Stimulated activated naive B cell treated with anti-CD40 and anti-IgM and Interleukin-4, amounts not matched to agents 10 μg/mL and 1 μg/mL and 100 μg/mL, for 72 hours (primary cell): ENCODE measurements at regions not wholly inside any gene's neighbourhood (a gene's known extent, or its start where the extent isn't known, plus 50 kb on each side); places are given as distances from the start of the nearest gene placed in this dataset.
"Not testable (repeated sequence)": the region's sequence is repeated elsewhere in the genome, so short reads cannot be mapped to it uniquely, and the experiment has no call there.

Experiments
- ATAC-seq, 2 donors: fragments of 150-1000 bp; cut with Tn5 transposase; replicated peaks; 2 replicates each; pipeline ENCODE4 v1.10.0; 2021; ENCODE audit warnings: moderate library complexity in 1 of 2
- DNase-seq: peaks from one replicate; pipeline ENCODE4 v3.0.0; 2021
- H3K27ac Mint-ChIP-seq: one replicate; pipeline ENCODE4 v1.8.0; 2022; ENCODE audit warnings: mild to moderate bottlenecking, mixed read lengths
- H3K27me3 Mint-ChIP-seq, 2 donors: one replicate each; pipeline ENCODE4 v1.8.0; 2022; ENCODE audit warnings: mixed read lengths in 2 of 2
- H3K36me3 Mint-ChIP-seq, 2 donors: one replicate each; pipeline ENCODE4 v1.8.0; 2022; ENCODE audit warnings: mixed read lengths in 2 of 2, mild to moderate bottlenecking in 1 of 2
- H3K4me1 Mint-ChIP-seq, 2 donors: one replicate each; pipeline ENCODE4 v1.8.0; 2022; ENCODE audit warnings: mixed read lengths in 2 of 2, mild to moderate bottlenecking in 1 of 2
- H3K4me3 Mint-ChIP-seq, 2 donors: one replicate each; pipeline ENCODE4 v1.8.0; 2022; ENCODE audit warnings: mild to moderate bottlenecking in 2 of 2, mixed read lengths in 2 of 2, moderate library complexity in 1 of 2
- H3K9me3 Mint-ChIP-seq, 2 donors: one replicate each; pipeline ENCODE4 v1.8.0; 2022; ENCODE audit warnings: mixed read lengths in 2 of 2, mild to moderate bottlenecking in 1 of 2

GRCh38 chr2:44071454-44072046 lies 75.8 kb upstream of the LRPPRC start:
- Mint-ChIP-seq H3K27me3 (peaks cover 0 to 4% of the 10 kb centered on the region in 2 donors), H3K4me3 (no peak overlapping the region), H3K4me1 (no peaks in the 10 kb centered on the region), H3K27ac (no peak overlapping the region), H3K36me3 (no peaks in the 10 kb centered on the region), H3K9me3 (peaks cover 0 to 2% of the 10 kb centered on the region in 2 donors)
- ATAC-seq: no peak
- DNase-seq: no peak

GRCh38 chr2:44073667-44074066 lies 77.9 kb upstream of the LRPPRC start:
- not testable (repeated sequence) for H3K9me3 Mint-ChIP-seq, DNase-seq, H3K27ac Mint-ChIP-seq, H3K4me1 Mint-ChIP-seq, H3K27me3 Mint-ChIP-seq, H3K4me3 Mint-ChIP-seq, H3K36me3 Mint-ChIP-seq, ATAC-seq

GRCh38 chr2:44074795-44075194 lies 79.0 kb upstream of the LRPPRC start:
- H3K4me3 Mint-ChIP-seq, H3K4me1 Mint-ChIP-seq, H3K9me3 Mint-ChIP-seq, DNase-seq, H3K27me3 Mint-ChIP-seq, ATAC-seq, H3K36me3 Mint-ChIP-seq, H3K27ac Mint-ChIP-seq: not testable (repeated sequence)

- no peaks in the 10 kb centered on the region for H3K9me3 Mint-ChIP-seq
- ATAC-seq (no peak), DNase-seq (no peak)
- H3K27me3 Mint-ChIP-seq: peaks cover 0 to 4% of the 10 kb centered on the region in 2 donors
- no peaks in the 10 kb centered on the region for H3K4me1 Mint-ChIP-seq
- H3K27ac Mint-ChIP-seq: no peak overlapping the region
- H3K36me3 Mint-ChIP-seq: no peaks in the 10 kb centered on the region
- H3K4me3 Mint-ChIP-seq: no peak overlapping the region
Observed at GRCh38 chr2:44075541-44075940, 79.8 kb upstream of the LRPPRC start.

GRCh38 chr2:44077942-44078511 lies 82.2 kb upstream of the LRPPRC start:
- H3K27ac Mint-ChIP-seq: no peak overlapping the region
- H3K27me3 Mint-ChIP-seq: no peaks in the 10 kb centered on the region
- no peaks in the 10 kb centered on the region for H3K36me3 Mint-ChIP-seq
- H3K9me3 Mint-ChIP-seq: no peaks in the 10 kb centered on the region
- ATAC-seq: no peak
- no peak overlapping the region for H3K4me3 Mint-ChIP-seq
- DNase-seq: no peak
- peaks cover 5 to 6% of the 10 kb centered on the region in 2 donors for H3K4me1 Mint-ChIP-seq

- peaks cover 5 to 6% of the 10 kb centered on the region in 2 donors for H3K4me1 Mint-ChIP-seq
- H3K4me3 Mint-ChIP-seq: no peak overlapping the region
- H3K27me3 Mint-ChIP-seq: no peaks in the 10 kb centered on the region
- H3K27ac Mint-ChIP-seq: no peak overlapping the region
- ATAC-seq (no peak), DNase-seq (no peak)
- H3K9me3 Mint-ChIP-seq: no peaks in the 10 kb centered on the region
- no peaks in the 10 kb centered on the region for H3K36me3 Mint-ChIP-seq
Observed at GRCh38 chr2:44079686-44080085, 83.9 kb upstream of the LRPPRC start.

GRCh38 chr2:44083054-44083453 lies 85.6 kb upstream of the PPM1B start:
- H3K27ac Mint-ChIP-seq: no peak overlapping the region
- no peaks in the 10 kb centered on the region for H3K36me3 Mint-ChIP-seq
- H3K4me1 Mint-ChIP-seq: peaks cover 15 to 18% of the 10 kb centered on the region in 2 donors
- H3K27me3 Mint-ChIP-seq: no peaks in the 10 kb centered on the region
- H3K9me3 Mint-ChIP-seq: no peaks in the 10 kb centered on the region
- DNase-seq: no peak
- H3K4me3 Mint-ChIP-seq: no peak overlapping the region
- ATAC-seq: no peak

- Mint-ChIP-seq H3K36me3 (no peaks in the 10 kb centered on the region), H3K27ac (no peak overlapping the region), H3K4me1 (peaks cover 17 to 18% of the 10 kb centered on the region in 2 donors), H3K27me3 (no peaks in the 10 kb centered on the region), H3K4me3 (no peak overlapping the region), H3K9me3 (no peaks in the 10 kb centered on the region)
- ATAC-seq (no peak), DNase-seq (no peak)
Observed at GRCh38 chr2:44084850-44085249, 83.8 kb upstream of the PPM1B start.

- Mint-ChIP-seq H3K27me3 (no peaks in the 10 kb centered on the region), H3K27ac (no peak overlapping the region), H3K9me3 (no peaks in the 10 kb centered on the region), H3K36me3 (no peaks in the 10 kb centered on the region), H3K4me1 (peaks cover 28 to 29% of the 10 kb centered on the region in 2 donors), H3K4me3 (no peak overlapping the region)
- no peak for DNase-seq
- ATAC-seq: no peak
Observed at GRCh38 chr2:44086629-44087028, 82.0 kb upstream of the PPM1B start.

GRCh38 chr2:44087036-44087713 lies 81.5 kb upstream of the PPM1B start:
- H3K27me3 Mint-ChIP-seq: no peaks in the 10 kb centered on the region
- H3K4me3 Mint-ChIP-seq: peak overlapping the region; percentile 83 to 84
- no peaks in the 10 kb centered on the region for H3K36me3 Mint-ChIP-seq
- ATAC-seq (peak; percentile 67 to 76), DNase-seq (peak; percentile 73)
- H3K9me3 Mint-ChIP-seq: no peaks in the 10 kb centered on the region
- H3K27ac Mint-ChIP-seq: peak overlapping the region; percentile 89
- peaks cover 27 to 28% of the 10 kb centered on the region in 2 donors for H3K4me1 Mint-ChIP-seq

- ATAC-seq: no peak
- Mint-ChIP-seq H3K4me3 (peak overlapping the region; percentile 83 to 84), H3K27me3 (no peaks in the 10 kb centered on the region), H3K4me1 (peaks cover 27 to 28% of the 10 kb centered on the region in 2 donors), H3K36me3 (no peaks in the 10 kb centered on the region), H3K27ac (peak overlapping the region; percentile 89), H3K9me3 (no peaks in the 10 kb centered on the region)
- no peak for DNase-seq
Observed at GRCh38 chr2:44087714-44088092, 81.0 kb upstream of the PPM1B start.

- H3K27ac Mint-ChIP-seq, ATAC-seq, H3K9me3 Mint-ChIP-seq, H3K4me3 Mint-ChIP-seq, DNase-seq, H3K27me3 Mint-ChIP-seq, H3K36me3 Mint-ChIP-seq: not testable (repeated sequence)
- peaks cover 21 to 22% of the 10 kb centered on the region in 2 donors for H3K4me1 Mint-ChIP-seq
Observed at GRCh38 chr2:44092519-44092918, 76.2 kb upstream of the PPM1B start.

- H3K9me3 Mint-ChIP-seq: peaks cover 0 to 4% of the 10 kb centered on the region in 2 donors
- peaks cover 17 to 23% of the 10 kb centered on the region in 2 donors for H3K4me1 Mint-ChIP-seq
- H3K27me3 Mint-ChIP-seq: peaks cover 0 to 5% of the 10 kb centered on the region in 2 donors
- no peak for ATAC-seq
- no peak for DNase-seq
- no peaks in the 10 kb centered on the region for H3K36me3 Mint-ChIP-seq
- no peak overlapping the region for H3K27ac Mint-ChIP-seq
- H3K4me3 Mint-ChIP-seq: no peak overlapping the region
Observed at GRCh38 chr2:44093970-44094369, 74.7 kb upstream of the PPM1B start.

GRCh38 chr2:44097322-44097907 lies 71.3 kb upstream of the PPM1B start:
- DNase-seq: no peak
- Mint-ChIP-seq H3K27me3 (peaks cover 0 to 5% of the 10 kb centered on the region in 2 donors), H3K36me3 (no peaks in the 10 kb centered on the region), H3K27ac (no peak overlapping the region), H3K9me3 (peaks cover 0 to 4% of the 10 kb centered on the region in 2 donors), H3K4me1 (peaks cover 10 to 11% of the 10 kb centered on the region in 2 donors), H3K4me3 (no peak overlapping the region)
- no peak for ATAC-seq

GRCh38 chr2:44098050-44098449 lies 70.6 kb upstream of the PPM1B start:
- Mint-ChIP-seq H3K27ac (no peak overlapping the region), H3K9me3 (peaks cover 0 to 3% of the 10 kb centered on the region in 2 donors), H3K4me3 (no peak overlapping the region), H3K27me3 (peaks cover 0 to 5% of the 10 kb centered on the region in 2 donors), H3K4me1 (peaks cover 10 to 11% of the 10 kb centered on the region in 2 donors), H3K36me3 (no peaks in the 10 kb centered on the region)
- no peak for DNase-seq
- ATAC-seq: no peak
